HG03045 (cell line): ENCODE measurements at regions not wholly inside any gene's neighbourhood (a gene's known extent, or its start where the extent isn't known, plus 50 kb on each side); places are given as distances from the start of the nearest gene placed in this dataset.

Experiments used
- ATAC-seq: cut with Tn5 transposase; IDR thresholded peaks from one replicate; pipeline ENCODE4 v1.9.1; 2021; ENCODE audit warnings: mild to moderate bottlenecking, moderate library complexity; ENCODE audit not compliant: unreplicated experiment

- ATAC-seq, result no peak
Observed at GRCh38 chr2:71896385-71897136, 251.1 kb downstream of the CYP26B1 start.

GRCh38 chr2:71895320-71896161 lies 252.1 kb downstream of the CYP26B1 start:
- no peak for ATAC-seq

- no peak for ATAC-seq
Observed at GRCh38 chr2:71894261-71894660, 253.4 kb downstream of the CYP26B1 start.

- no peak for ATAC-seq
Observed at GRCh38 chr2:71893646-71894045, 254.0 kb downstream of the CYP26B1 start.

GRCh38 chr2:71892896-71893295 lies 254.8 kb downstream of the CYP26B1 start:
- no peak for ATAC-seq

GRCh38 chr2:71892423-71892730 lies 255.3 kb downstream of the CYP26B1 start:
- no peak for ATAC-seq

- no peak for ATAC-seq
Observed at GRCh38 chr2:71891719-71892422, 255.8 kb downstream of the CYP26B1 start.

- no peak for ATAC-seq
Observed at GRCh38 chr2:71891155-71891554, 256.5 kb downstream of the CYP26B1 start.

- ATAC-seq, result no peak
Observed at GRCh38 chr2:71889759-71890684, 257.6 kb downstream of the CYP26B1 start.

- ATAC-seq, result no peak
Observed at GRCh38 chr2:71888751-71889445, 258.8 kb downstream of the CYP26B1 start.

GRCh38 chr2:71887196-71887595 lies 260.5 kb downstream of the CYP26B1 start:
- ATAC-seq, result no peak

GRCh38 chr2:71886241-71886640 lies 261.4 kb downstream of the CYP26B1 start:
- no peak for ATAC-seq

GRCh38 chr2:71884303-71885042 lies 263.2 kb downstream of the CYP26B1 start:
- ATAC-seq, result no peak

- ATAC-seq, result no peak
Observed at GRCh38 chr2:71882949-71883472, 264.7 kb downstream of the CYP26B1 start.

- no peak for ATAC-seq
Observed at GRCh38 chr2:71882236-71882946, 265.3 kb downstream of the CYP26B1 start.

- ATAC-seq, result no peak
Observed at GRCh38 chr2:71880846-71881610, 266.6 kb downstream of the CYP26B1 start.

GRCh38 chr2:71880287-71880686 lies 267.4 kb downstream of the CYP26B1 start:
- no peak for ATAC-seq
